ENCODE measurements at regions not wholly inside any gene's neighbourhood (a gene's known extent, or its start where the extent isn't known, plus 50 kb on each side); places are given as distances from the start of the nearest gene placed in this dataset.

GRCh38 chr6:91540902-91541301 lies 954.0 kb upstream of the MAP3K7 start:
- Histone ChIP-seq H3K27ac (ENCODE audit: low read depth, low read length) (no peak overlapping the region), H3K36me3 (ENCODE audit: insufficient read depth, low read length) (no peaks in the 10 kb centered on the region), H3K9me3 (ENCODE audit: control insufficient read depth in 1 of 2, low read length in 2 of 2) (no peaks in the 10 kb centered on the region), H3K4me3 (ENCODE audit: low read length in 2 of 2) (no peak overlapping the region), H3K27me3 (ENCODE audit: insufficient read depth, low read length) (no peaks in the 10 kb centered on the region), H3K4me1 (ENCODE audit: insufficient read depth, low read length) (no peaks in the 10 kb centered on the region)
- Mint-ChIP-seq H3K36me3 (no peaks in the 10 kb centered on the region), H3K4me1 (no peaks in the 10 kb centered on the region), H3K4me3 (no peak overlapping the region), H3K9me3 (peaks cover 0 to 7% (median 0%) of the 10 kb centered on the region in 8 donors), H3K27ac (no peak overlapping the region), H3K27me3 (no peaks in the 10 kb centered on the region)
- intact Hi-C loops (cut with micrococcal nuclease), result no loop called here
- POLR2A ChIA-PET (ENCODE audit: partially characterized antibody), result no interaction called here
- DNase-seq, result no peak
- CTCF ChIA-PET (ENCODE audit: partially characterized antibody), result no interaction called here

GRCh38 chr6:91539456-91539855 lies 952.6 kb upstream of the MAP3K7 start:
- DNase-seq, result no peak
- peaks cover 0 to 7% (median 0%) of the 10 kb centered on the region in 8 donors for H3K9me3 Mint-ChIP-seq
- H3K4me1 Mint-ChIP-seq, result no peaks in the 10 kb centered on the region
- Histone ChIP-seq H3K4me1 (ENCODE audit: insufficient read depth, low read length) (no peaks in the 10 kb centered on the region), H3K27me3 (ENCODE audit: insufficient read depth, low read length) (no peaks in the 10 kb centered on the region), H3K4me3 (ENCODE audit: low read length in 2 of 2) (no peak overlapping the region), H3K36me3 (ENCODE audit: insufficient read depth, low read length) (no peaks in the 10 kb centered on the region), H3K9me3 (ENCODE audit: control insufficient read depth in 1 of 2, low read length in 2 of 2) (no peaks in the 10 kb centered on the region), H3K27ac (ENCODE audit: low read depth, low read length) (no peak overlapping the region)
- H3K27me3 Mint-ChIP-seq, result no peaks in the 10 kb centered on the region
- intact Hi-C loops (cut with micrococcal nuclease), result no loop called here
- H3K36me3 Mint-ChIP-seq, result no peaks in the 10 kb centered on the region
- H3K4me3 Mint-ChIP-seq, result no peak overlapping the region
- H3K27ac Mint-ChIP-seq, result no peak overlapping the region
- ChIA-PET POLR2A (ENCODE audit: partially characterized antibody) (no interaction called here), CTCF (ENCODE audit: partially characterized antibody) (no interaction called here)

GRCh38 chr6:91538622-91539021 lies 951.8 kb upstream of the MAP3K7 start:
- Mint-ChIP-seq H3K27me3 (no peaks in the 10 kb centered on the region), H3K9me3 (peaks cover 0 to 7% (median under 1%) of the 10 kb centered on the region in 8 donors), H3K4me3 (no peak overlapping the region), H3K27ac (no peak overlapping the region), H3K4me1 (no peaks in the 10 kb centered on the region), H3K36me3 (no peaks in the 10 kb centered on the region)
- Histone ChIP-seq H3K36me3 (ENCODE audit: insufficient read depth, low read length) (no peaks in the 10 kb centered on the region), H3K4me3 (ENCODE audit: low read length in 2 of 2) (no peak overlapping the region), H3K27ac (ENCODE audit: low read depth, low read length) (no peak overlapping the region), H3K27me3 (ENCODE audit: insufficient read depth, low read length) (no peaks in the 10 kb centered on the region), H3K9me3 (ENCODE audit: control insufficient read depth in 1 of 2, low read length in 2 of 2) (no peaks in the 10 kb centered on the region), H3K4me1 (ENCODE audit: insufficient read depth, low read length) (no peaks in the 10 kb centered on the region)
- no peak for DNase-seq
- POLR2A ChIA-PET (ENCODE audit: partially characterized antibody), result no interaction called here
- intact Hi-C loops (cut with micrococcal nuclease), result no loop called here
- CTCF ChIA-PET (ENCODE audit: partially characterized antibody), result no interaction called here

- Mint-ChIP-seq H3K4me3 (no peak overlapping the region), H3K36me3 (no peaks in the 10 kb centered on the region), H3K27me3 (no peaks in the 10 kb centered on the region), H3K9me3 (peaks cover 0 to 11% (median 2%) of the 10 kb centered on the region in 8 donors), H3K4me1 (no peaks in the 10 kb centered on the region), H3K27ac (no peak overlapping the region)
- no peaks in the 10 kb centered on the region for H3K4me1 ChIP-seq (ENCODE audit: insufficient read depth, low read length)
- ChIA-PET POLR2A (ENCODE audit: partially characterized antibody) (no interaction called here), CTCF (ENCODE audit: partially characterized antibody) (no interaction called here)
- no peak overlapping the region for H3K4me3 ChIP-seq (ENCODE audit: low read length in 2 of 2)
- no peak overlapping the region for H3K27ac ChIP-seq (ENCODE audit: low read depth, low read length)
- no peaks in the 10 kb centered on the region for H3K36me3 ChIP-seq (ENCODE audit: insufficient read depth, low read length)
- no peak for DNase-seq
- no peaks in the 10 kb centered on the region for H3K27me3 ChIP-seq (ENCODE audit: insufficient read depth, low read length)
- H3K9me3 ChIP-seq (ENCODE audit: control insufficient read depth in 1 of 2, low read length in 2 of 2), result no peaks in the 10 kb centered on the region
- intact Hi-C loops (cut with micrococcal nuclease), result no loop called here
These were observed 947.7 kb upstream of the MAP3K7 start for GRCh38 chr6:91534614-91535013.

GRCh38 chr6:91523511-91523910 lies 936.6 kb upstream of the MAP3K7 start:
- H3K4me1 Mint-ChIP-seq, result no peaks in the 10 kb centered on the region
- no peaks in the 10 kb centered on the region for H3K36me3 Mint-ChIP-seq
- H3K27ac Mint-ChIP-seq, result no peak overlapping the region
- DNase-seq, result no peak
- Histone ChIP-seq H3K27ac (ENCODE audit: low read depth, low read length) (no peak overlapping the region), H3K4me1 (ENCODE audit: insufficient read depth, low read length) (no peaks in the 10 kb centered on the region), H3K4me3 (ENCODE audit: low read length in 2 of 2) (no peak overlapping the region), H3K9me3 (ENCODE audit: control insufficient read depth in 1 of 2, low read length in 2 of 2) (no peaks in the 10 kb centered on the region), H3K36me3 (ENCODE audit: insufficient read depth, low read length) (no peaks in the 10 kb centered on the region), H3K27me3 (ENCODE audit: insufficient read depth, low read length) (no peaks in the 10 kb centered on the region)
- intact Hi-C loops (cut with micrococcal nuclease), result no loop called here
- ChIA-PET POLR2A (ENCODE audit: partially characterized antibody) (no interaction called here), CTCF (ENCODE audit: partially characterized antibody) (no interaction called here)
- H3K27me3 Mint-ChIP-seq, result no peaks in the 10 kb centered on the region
- peaks cover 0 to 8% (median 3%) of the 10 kb centered on the region in 8 donors for H3K9me3 Mint-ChIP-seq
- no peak overlapping the region for H3K4me3 Mint-ChIP-seq

- Histone ChIP-seq H3K9me3 (ENCODE audit: control insufficient read depth in 1 of 2, low read length in 2 of 2) (no peaks in the 10 kb centered on the region), H3K4me1 (ENCODE audit: insufficient read depth, low read length) (no peaks in the 10 kb centered on the region), H3K36me3 (ENCODE audit: insufficient read depth, low read length) (no peaks in the 10 kb centered on the region), H3K27ac (ENCODE audit: low read depth, low read length) (no peak overlapping the region), H3K4me3 (ENCODE audit: low read length in 2 of 2) (no peak overlapping the region), H3K27me3 (ENCODE audit: insufficient read depth, low read length) (no peaks in the 10 kb centered on the region)
- intact Hi-C loops (cut with micrococcal nuclease), result no loop called here
- Mint-ChIP-seq H3K27me3 (no peaks in the 10 kb centered on the region), H3K4me1 (no peaks in the 10 kb centered on the region), H3K36me3 (no peaks in the 10 kb centered on the region), H3K27ac (no peak overlapping the region), H3K4me3 (no peak overlapping the region), H3K9me3 (peaks cover 0 to 7% (median 3%) of the 10 kb centered on the region in 8 donors)
- CTCF ChIA-PET (ENCODE audit: partially characterized antibody), result no interaction called here
- POLR2A ChIA-PET (ENCODE audit: partially characterized antibody), result no interaction called here
- DNase-seq, result no peak
These were observed 935.1 kb upstream of the MAP3K7 start for GRCh38 chr6:91521999-91522398.

GRCh38 chr6:91509711-91510110 lies 922.8 kb upstream of the MAP3K7 start:
- Histone ChIP-seq H3K4me3 (ENCODE audit: low read length in 2 of 2) (no peak overlapping the region), H3K27me3 (ENCODE audit: insufficient read depth, low read length) (no peaks in the 10 kb centered on the region), H3K36me3 (ENCODE audit: insufficient read depth, low read length) (no peaks in the 10 kb centered on the region), H3K9me3 (ENCODE audit: control insufficient read depth in 1 of 2, low read length in 2 of 2) (no peaks in the 10 kb centered on the region), H3K4me1 (ENCODE audit: insufficient read depth, low read length) (no peaks in the 10 kb centered on the region), H3K27ac (ENCODE audit: low read depth, low read length) (no peak overlapping the region)
- Mint-ChIP-seq H3K4me1 (no peaks in the 10 kb centered on the region), H3K27ac (no peak overlapping the region), H3K27me3 (no peaks in the 10 kb centered on the region), H3K4me3 (no peak overlapping the region), H3K9me3 (peaks cover 0 to 5% (median 0%) of the 10 kb centered on the region in 8 donors), H3K36me3 (no peaks in the 10 kb centered on the region)
- POLR2A ChIA-PET (ENCODE audit: partially characterized antibody), result no interaction called here
- DNase-seq, result no peak
- intact Hi-C loops (cut with micrococcal nuclease), result no loop called here
- CTCF ChIA-PET (ENCODE audit: partially characterized antibody), result no interaction called here

- no peaks in the 10 kb centered on the region for H3K36me3 ChIP-seq (ENCODE audit: insufficient read depth, low read length)
- no peak overlapping the region for H3K4me3 Mint-ChIP-seq
- no peaks in the 10 kb centered on the region for H3K27me3 ChIP-seq (ENCODE audit: insufficient read depth, low read length)
- peaks cover 0 to 5% (median 0%) of the 10 kb centered on the region in 8 donors for H3K9me3 Mint-ChIP-seq
- ChIA-PET CTCF (ENCODE audit: partially characterized antibody) (no interaction called here), POLR2A (ENCODE audit: partially characterized antibody) (no interaction called here)
- H3K36me3 Mint-ChIP-seq, result no peaks in the 10 kb centered on the region
- intact Hi-C loops (cut with micrococcal nuclease), result no loop called here
- H3K27me3 Mint-ChIP-seq, result no peaks in the 10 kb centered on the region
- H3K27ac ChIP-seq (ENCODE audit: low read depth, low read length), result no peak overlapping the region
- no peak overlapping the region for H3K4me3 ChIP-seq (ENCODE audit: low read length in 2 of 2)
- no peak for DNase-seq
- no peaks in the 10 kb centered on the region for H3K4me1 ChIP-seq (ENCODE audit: insufficient read depth, low read length)
- no peak overlapping the region for H3K27ac Mint-ChIP-seq
- H3K4me1 Mint-ChIP-seq, result no peaks in the 10 kb centered on the region
- H3K9me3 ChIP-seq (ENCODE audit: control insufficient read depth in 1 of 2, low read length in 2 of 2), result no peaks in the 10 kb centered on the region
These were observed 922.2 kb upstream of the MAP3K7 start for GRCh38 chr6:91509039-91509438.
